AG09309 (cell line): ENCODE measurements at regions not wholly inside any gene's neighbourhood (a gene's known extent, or its start where the extent isn't known, plus 50 kb on each side); places are given as distances from the start of the nearest gene placed in this dataset.
"Not testable (repeated sequence)": the region's sequence is repeated elsewhere in the genome, so short reads cannot be mapped to it uniquely, and the experiment has no call there.

Experiments used
- DNase-seq: peaks from one replicate; pipeline ENCODE4 v3.0.0-alpha.2; 2010; ENCODE audit warnings: low read depth
- H3K4me3 ChIP-seq: 2 replicates; pipeline ENCODE4 v1.5.1; 2011; ENCODE audit warnings: mild to moderate bottlenecking, low read depth, low read length, moderate library complexity; ENCODE audit not compliant: control insufficient read depth
- TF ChIP-seq, protein P1 (sequence below): IDR thresholded peaks from 2 replicates; pipeline ENCODE4 v1.5.1; 2011; ENCODE audit warnings: mild to moderate bottlenecking, low read depth, low read length, inconsistent platforms; ENCODE audit not compliant: insufficient read depth, control insufficient read depth; ENCODE audit errors: missing control alignments

DNA sequence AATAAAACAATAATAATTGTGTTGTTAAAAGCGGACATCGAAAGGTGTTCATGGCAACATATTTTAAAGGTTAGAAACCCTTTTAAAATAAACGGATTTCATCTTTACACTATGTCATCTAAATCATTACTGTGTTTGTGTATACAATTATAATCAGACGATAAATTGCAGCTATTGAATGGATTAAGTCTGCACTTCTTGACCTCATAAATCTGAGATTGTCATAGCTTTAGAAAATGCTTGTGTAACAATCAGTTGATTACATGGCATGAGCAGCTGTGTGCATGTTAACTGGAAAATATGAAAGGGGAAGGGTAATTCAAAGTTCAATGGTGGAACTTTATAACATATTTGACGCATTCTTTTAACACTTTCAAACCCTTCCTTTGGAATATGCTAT is 152.4 kb upstream of the MDFIC2 start:
- TF ChIP-seq, protein P1, sequence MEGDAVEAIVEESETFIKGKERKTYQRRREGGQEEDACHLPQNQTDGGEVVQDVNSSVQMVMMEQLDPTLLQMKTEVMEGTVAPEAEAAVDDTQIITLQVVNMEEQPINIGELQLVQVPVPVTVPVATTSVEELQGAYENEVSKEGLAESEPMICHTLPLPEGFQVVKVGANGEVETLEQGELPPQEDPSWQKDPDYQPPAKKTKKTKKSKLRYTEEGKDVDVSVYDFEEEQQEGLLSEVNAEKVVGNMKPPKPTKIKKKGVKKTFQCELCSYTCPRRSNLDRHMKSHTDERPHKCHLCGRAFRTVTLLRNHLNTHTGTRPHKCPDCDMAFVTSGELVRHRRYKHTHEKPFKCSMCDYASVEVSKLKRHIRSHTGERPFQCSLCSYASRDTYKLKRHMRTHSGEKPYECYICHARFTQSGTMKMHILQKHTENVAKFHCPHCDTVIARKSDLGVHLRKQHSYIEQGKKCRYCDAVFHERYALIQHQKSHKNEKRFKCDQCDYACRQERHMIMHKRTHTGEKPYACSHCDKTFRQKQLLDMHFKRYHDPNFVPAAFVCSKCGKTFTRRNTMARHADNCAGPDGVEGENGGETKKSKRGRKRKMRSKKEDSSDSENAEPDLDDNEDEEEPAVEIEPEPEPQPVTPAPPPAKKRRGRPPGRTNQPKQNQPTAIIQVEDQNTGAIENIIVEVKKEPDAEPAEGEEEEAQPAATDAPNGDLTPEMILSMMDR: no peak
- DNase-seq: no peak
- no peak overlapping the region for H3K4me3 ChIP-seq

DNA sequence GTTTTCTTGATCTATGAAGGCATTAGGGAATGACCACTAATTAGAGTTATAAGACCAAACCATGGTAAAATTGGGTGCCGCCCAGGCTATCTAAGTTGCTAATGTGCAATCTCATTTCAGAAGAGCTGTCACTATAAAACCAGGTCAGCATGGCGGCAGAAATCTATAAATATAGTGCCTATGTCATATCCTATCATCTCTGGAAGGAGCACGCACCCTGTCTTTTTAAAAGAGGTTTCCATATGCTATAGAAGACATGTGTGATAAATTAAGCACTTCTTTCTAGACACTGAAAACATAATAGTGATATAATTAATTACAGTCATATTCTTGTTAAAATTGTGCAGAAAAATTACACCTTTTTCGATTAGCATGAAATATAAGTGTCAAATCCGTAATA is 152.0 kb upstream of the MDFIC2 start:
- no peak for DNase-seq
- TF ChIP-seq, protein P1: no peak
- H3K4me3 ChIP-seq: no peak overlapping the region

- H3K4me3 ChIP-seq, DNase-seq: not testable (repeated sequence)
Measured at GRCh38 chr3:70450220-70450619, 137.8 kb upstream of the MDFIC2 start.

DNA sequence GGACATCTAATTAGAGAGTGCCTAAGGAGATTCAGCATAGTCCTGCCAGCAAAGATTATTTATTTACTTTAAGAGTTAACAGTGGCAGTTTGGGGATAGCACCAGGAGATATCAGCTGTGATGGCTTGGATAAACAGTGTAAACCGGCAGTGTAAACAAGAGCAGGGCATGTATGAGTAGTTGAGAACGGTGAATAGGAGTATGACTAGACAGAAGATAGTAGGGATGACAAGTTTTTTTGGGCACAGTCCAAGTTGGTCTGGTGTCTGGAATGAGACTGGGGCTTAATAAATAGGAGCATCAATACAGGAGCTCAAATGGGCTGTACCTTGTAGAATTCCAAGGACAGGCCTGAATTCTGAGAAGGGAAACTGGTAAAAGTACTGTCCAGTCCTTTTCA is 123.0 kb upstream of the MDFIC2 start:
- not testable (repeated sequence) for DNase-seq

GRCh38 chr3:70433091-70433490 is 120.7 kb upstream of the MDFIC2 start:
- DNase-seq: no peak
- no peak overlapping the region for H3K4me3 ChIP-seq
- TF ChIP-seq, protein P1: no peak

More for the DNA sequence above, 123.0 kb upstream of the MDFIC2 start:
- H3K4me3 ChIP-seq: not testable (repeated sequence)

DNA sequence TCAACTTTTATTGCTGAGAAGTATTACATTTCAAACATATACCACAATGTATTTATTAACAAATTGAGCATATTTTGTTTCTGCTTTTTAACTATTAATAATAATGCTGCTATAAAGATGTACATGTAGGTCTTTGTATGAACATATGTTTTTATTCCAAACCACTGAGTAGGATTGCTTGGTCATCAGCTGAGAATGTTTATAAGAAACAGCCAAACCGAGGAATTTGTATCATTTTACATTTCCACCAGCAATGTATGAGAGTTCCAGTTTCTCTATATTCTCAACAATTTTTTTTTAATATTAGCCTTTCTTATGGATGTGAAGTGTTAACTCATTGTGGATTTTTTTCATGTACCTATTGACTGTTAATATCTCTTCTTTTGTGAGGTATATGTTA is 119.5 kb upstream of the MDFIC2 start:
- H3K4me3 ChIP-seq: no peak overlapping the region
- DNase-seq: no peak
- TF ChIP-seq, protein P1: no peak

- no peak overlapping the region for H3K4me3 ChIP-seq
- no peak for DNase-seq
- TF ChIP-seq, protein P1: no peak
Measured at GRCh38 chr3:70426071-70426470, 113.6 kb upstream of the MDFIC2 start.

DNA sequence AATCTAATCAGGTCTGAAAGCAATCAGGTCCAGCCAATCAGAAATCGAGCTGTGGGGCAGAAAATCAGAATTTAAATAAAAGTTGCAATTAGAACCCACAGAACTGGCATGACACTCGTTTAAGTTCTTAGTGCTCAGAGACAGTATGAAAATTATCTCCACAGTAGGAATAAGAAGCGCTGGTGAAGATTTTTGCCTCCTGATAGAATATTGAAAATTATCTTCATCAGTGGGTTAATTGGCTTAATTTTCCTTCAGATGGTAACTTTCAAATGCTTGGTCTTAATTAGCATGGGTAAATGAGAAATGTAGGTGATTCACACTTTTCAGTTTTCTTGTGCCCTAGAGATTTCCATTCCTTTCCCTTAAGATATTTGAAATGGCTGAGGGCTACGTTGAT is 109.1 kb upstream of the MDFIC2 start:
- no peak for DNase-seq
- TF ChIP-seq, protein P1: no peak
- H3K4me3 ChIP-seq: no peak overlapping the region
